GM23338 (cell line): ENCODE measurements at regions not wholly inside any gene's neighbourhood (a gene's known extent, or its start where the extent isn't known, plus 50 kb on each side); places are given as distances from the start of the nearest gene placed in this dataset.

Experiments
- ATAC-seq: fragments of 200-7000 bp; cut with Tn5 transposase; 3 replicates; pipeline ENCODE4 v1.9.1; 2020
- DNase-seq: peaks from one replicate; pipeline ENCODE4 v3.0.0-alpha.2; 2015; ENCODE audit warnings: low spot score
- H2AFZ ChIP-seq: fragments of 200-600 bp; sonication (generic); 2 replicates; pipeline ENCODE4 v1.8.0; 2016; ENCODE audit warnings: antibody characterized with exemption, mild to moderate bottlenecking, moderate library complexity
- H3F3A ChIP-seq: fragments of 200-600 bp; sonication (generic); replicated peaks from 2 replicates; pipeline ENCODE4 v1.8.0; 2017; ENCODE audit warnings: antibody characterized with exemption, mixed run types, low read depth
- H3K27ac ChIP-seq: fragments of 200-600 bp; sonication (generic); 2 replicates; pipeline ENCODE4 v1.6.1; 2016; ENCODE audit warnings: low read depth
- H3K27me3 ChIP-seq: fragments of 200-600 bp; sonication (generic); 2 replicates; pipeline ENCODE4 v1.8.0; 2016; ENCODE audit warnings: mild to moderate bottlenecking, mixed run types, moderate library complexity; ENCODE audit not compliant: insufficient read depth
- H3K36me3 ChIP-seq: fragments of 200-600 bp; sonication (generic); 2 replicates; pipeline ENCODE4 v1.8.0; 2016; ENCODE audit warnings: mild to moderate bottlenecking; ENCODE audit not compliant: insufficient read depth
- H3K4me1 ChIP-seq: fragments of 200-600 bp; sonication (generic); 2 replicates; pipeline ENCODE4 v1.8.0; 2016; ENCODE audit warnings: mild to moderate bottlenecking, moderate library complexity; ENCODE audit not compliant: insufficient read depth
- H3K4me2 ChIP-seq: fragments of 200-600 bp; sonication (generic); 2 replicates; pipeline ENCODE4 v1.7.1; 2017; ENCODE audit warnings: mixed run types
- H3K4me3 ChIP-seq: fragments of 200-600 bp; sonication (generic); 2 replicates; pipeline ENCODE4 v1.6.1; 2016; ENCODE audit warnings: mixed run types
- H3K79me2 ChIP-seq: fragments of 200-600 bp; sonication (generic); replicated peaks from 2 replicates; pipeline ENCODE4 v1.8.0; 2017; ENCODE audit warnings: mild to moderate bottlenecking; ENCODE audit not compliant: insufficient read depth
- H3K9me2 ChIP-seq: fragments of 200-600 bp; sonication (generic); 2 replicates; pipeline ENCODE4 v1.8.0; 2017; ENCODE audit not compliant: insufficient read depth
- H4K20me1 ChIP-seq: fragments of 200-600 bp; sonication (generic); replicated peaks from 2 replicates; pipeline ENCODE4 v1.8.0; 2017; ENCODE audit warnings: mild to moderate bottlenecking; ENCODE audit not compliant: insufficient read depth
- H3K27ac Mint-ChIP-seq: 2 replicates; pipeline ENCODE4 v1.8.0; 2020; ENCODE audit warnings: inconsistent platforms, mild to moderate bottlenecking, moderate library complexity, mixed read lengths
- H3K27me3 Mint-ChIP-seq: 3 replicates; pipeline ENCODE4 v1.8.0; 2022; ENCODE audit warnings: low read depth, mild to moderate bottlenecking, moderate library complexity, mixed read lengths, inconsistent platforms; ENCODE audit not compliant: insufficient read depth, poor library complexity
- H3K36me3 Mint-ChIP-seq: 3 replicates; pipeline ENCODE4 v1.8.0; 2021; ENCODE audit warnings: low read depth, mild to moderate bottlenecking, inconsistent platforms, moderate library complexity, mixed read lengths
- H3K4me1 Mint-ChIP-seq: 3 replicates; pipeline ENCODE4 v1.8.0; 2020; ENCODE audit warnings: mild to moderate bottlenecking, inconsistent platforms, mixed read lengths
- H3K4me3 Mint-ChIP-seq: 3 replicates; pipeline ENCODE4 v1.8.0; 2021; ENCODE audit warnings: moderate library complexity, mild to moderate bottlenecking, inconsistent platforms, mixed read lengths
- H3K9me3 Mint-ChIP-seq: 3 replicates; pipeline ENCODE4 v1.8.0; 2020; ENCODE audit warnings: moderate library complexity, mild to moderate bottlenecking, inconsistent platforms, mixed read lengths
- CREB1 ChIP-seq: fragments of 250-450 bp; sonication (Bioruptor Pico); IDR thresholded peaks from 2 replicates; pipeline ENCODE4 v1.5.0; 2020; ENCODE audit warnings: low read depth, mild to moderate bottlenecking, moderate library complexity
- EZH2phosphoT487 ChIP-seq: fragments of 200-600 bp; sonication (generic); IDR thresholded peaks from one replicate; pipeline ENCODE4 v1.8.1; 2018; ENCODE audit warnings: antibody characterized with exemption; ENCODE audit not compliant: unreplicated experiment
- JUNB ChIP-seq: IDR thresholded peaks from one replicate; pipeline ENCODE4 v1.6.1; 2016; ENCODE audit warnings: antibody characterized with exemption; ENCODE audit not compliant: unreplicated experiment
- POLR2AphosphoS5 ChIP-seq: IDR thresholded peaks from 2 replicates; pipeline ENCODE4 v1.6.1; 2016; ENCODE audit warnings: antibody characterized with exemption, low read depth
- REST ChIP-seq: IDR thresholded peaks from one replicate; pipeline ENCODE4 v1.6.1; 2018; ENCODE audit warnings: antibody characterized with exemption; ENCODE audit not compliant: unreplicated experiment
- ZNF114 ChIP-seq: fragments of 250-450 bp; sonication (Bioruptor Pico); IDR thresholded peaks from 2 replicates; pipeline ENCODE4 v1.5.0; 2020; ENCODE audit warnings: mild to moderate bottlenecking, moderate library complexity
- ZNF331 ChIP-seq: fragments of 250-450 bp; sonication (Bioruptor Pico); IDR thresholded peaks from 2 replicates; pipeline ENCODE4 v1.5.0; 2020; ENCODE audit warnings: low read depth, mild to moderate bottlenecking, moderate library complexity
- ZNF462 ChIP-seq: fragments of 250-450 bp; sonication (Bioruptor Pico); IDR thresholded peaks from 2 replicates; pipeline ENCODE4 v1.5.0; 2020; ENCODE audit warnings: mild to moderate bottlenecking, moderate library complexity
- TF ChIP-seq, protein P1 (sequence below), 2 experiments: fragments of 200-600 bp in 1 of 2; sonication (generic) in 1 of 2; conservative IDR thresholded peaks; 2 replicates each; pipeline versions ENCODE4 v1.5.1 to v1.6.1; 2016 to 2017; ENCODE audit warnings: antibody characterized with exemption in 2 of 2, low read depth in 2 of 2, mild to moderate bottlenecking in 2 of 2, moderate library complexity in 1 of 2

GRCh38 chr16:17804857-17805256 lies 334.1 kb upstream of the XYLT1 start:
- H3K4me3 ChIP-seq: no peak overlapping the region
- H3F3A ChIP-seq: no peaks in the 10 kb centered on the region
- H3K9me2 ChIP-seq: peaks cover 13% of the 10 kb centered on the region; the same call in 1 of the 2 replicates
- H4K20me1 ChIP-seq: no peaks in the 10 kb centered on the region
- H3K4me1 Mint-ChIP-seq: peaks cover 5% of the 10 kb centered on the region; the same call in 2 of the 3 replicates
- no peaks in the 10 kb centered on the region for H3K79me2 ChIP-seq
- no peak overlapping the region for H3K27ac ChIP-seq
- TF ChIP-seq CREB1 (CRISPR knock-in tag): no peak
- H3K36me3 ChIP-seq: no peaks in the 10 kb centered on the region
- peak overlapping the region; percentile 24; the same call in 1 of the 2 replicates for H2AFZ ChIP-seq
- no peak overlapping the region for H3K4me2 ChIP-seq
- no peak overlapping the region for H3K27ac Mint-ChIP-seq
- H3K27me3 Mint-ChIP-seq: no peaks in the 10 kb centered on the region
- DNase-seq (peak; percentile 4), ATAC-seq (no peak)
- H3K36me3 Mint-ChIP-seq: no peaks in the 10 kb centered on the region
- no peaks in the 10 kb centered on the region for H3K9me3 Mint-ChIP-seq
- H3K4me3 Mint-ChIP-seq: no peak overlapping the region
- no peaks in the 10 kb centered on the region; the same call in 1 of the 2 replicates for H3K4me1 ChIP-seq
- no peaks in the 10 kb centered on the region for H3K27me3 ChIP-seq

DNA sequence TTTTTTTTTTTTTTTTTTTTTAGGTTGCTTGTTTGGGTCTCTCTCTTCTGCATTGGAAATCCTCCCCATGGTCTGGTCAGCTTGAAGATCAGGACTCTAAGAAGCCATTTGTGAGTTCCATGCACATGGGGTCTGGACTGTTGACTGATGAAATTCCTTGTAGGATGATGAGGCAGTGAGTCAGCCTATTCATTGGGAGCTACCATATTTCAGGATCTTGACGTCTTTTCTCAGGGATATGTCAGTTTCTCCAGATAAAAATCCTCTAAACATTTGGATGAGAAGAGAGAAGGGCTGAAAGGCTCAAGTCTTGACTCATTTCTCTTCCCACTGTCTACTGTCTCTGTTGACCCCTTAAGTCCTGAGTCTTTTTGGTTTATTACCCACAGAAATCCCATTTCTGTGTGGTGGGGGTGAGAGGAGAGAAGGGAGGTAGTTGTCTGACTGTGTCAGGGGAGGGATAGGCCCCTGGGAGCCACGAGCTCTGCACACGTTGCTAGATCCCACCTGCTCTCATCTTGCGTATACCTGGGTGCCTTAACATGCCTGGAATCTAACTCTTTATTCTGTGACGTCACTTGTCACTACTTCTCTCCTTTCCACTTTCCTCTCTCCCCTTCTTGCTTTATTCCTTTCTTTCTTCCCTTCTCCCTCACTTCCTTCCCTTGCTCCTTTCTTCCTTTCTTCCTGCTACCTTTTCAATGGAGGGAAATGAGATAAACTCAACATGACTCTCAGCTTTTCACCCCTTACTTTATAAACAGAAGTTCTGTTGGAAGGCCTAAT lies 333.1 kb upstream of the XYLT1 start:
- peaks cover 3% of the 10 kb centered on the region; the same call in 1 of the 2 replicates for H3K4me1 ChIP-seq
- no peaks in the 10 kb centered on the region for H4K20me1 ChIP-seq
- DNase-seq (no peak), ATAC-seq (no peak)
- H3K4me1 Mint-ChIP-seq: peaks cover 11% of the 10 kb centered on the region
- H3F3A ChIP-seq: no peaks in the 10 kb centered on the region
- H3K79me2 ChIP-seq: no peaks in the 10 kb centered on the region
- no peak overlapping the region for H2AFZ ChIP-seq
- no peaks in the 10 kb centered on the region for H3K27me3 ChIP-seq
- H3K36me3 ChIP-seq: no peaks in the 10 kb centered on the region
- H3K9me3 Mint-ChIP-seq: no peaks in the 10 kb centered on the region
- no peaks in the 10 kb centered on the region for H3K27me3 Mint-ChIP-seq
- H3K27ac Mint-ChIP-seq: no peak overlapping the region
- H3K4me2 ChIP-seq: no peak overlapping the region
- H3K4me3 Mint-ChIP-seq: no peak overlapping the region
- no peak overlapping the region for H3K4me3 ChIP-seq
- H3K27ac ChIP-seq: no peak overlapping the region
- peaks cover 21% of the 10 kb centered on the region; the same call in 1 of the 2 replicates for H3K9me2 ChIP-seq
- no peaks in the 10 kb centered on the region for H3K36me3 Mint-ChIP-seq
- no peak for TF ChIP-seq POLR2AphosphoS5
- no peak for TF ChIP-seq JUNB
- no peak for TF ChIP-seq CREB1 (CRISPR knock-in tag)
- TF ChIP-seq REST: no peak
- TF ChIP-seq ZNF114 (CRISPR knock-in tag): no peak
- TF ChIP-seq, protein P1, sequence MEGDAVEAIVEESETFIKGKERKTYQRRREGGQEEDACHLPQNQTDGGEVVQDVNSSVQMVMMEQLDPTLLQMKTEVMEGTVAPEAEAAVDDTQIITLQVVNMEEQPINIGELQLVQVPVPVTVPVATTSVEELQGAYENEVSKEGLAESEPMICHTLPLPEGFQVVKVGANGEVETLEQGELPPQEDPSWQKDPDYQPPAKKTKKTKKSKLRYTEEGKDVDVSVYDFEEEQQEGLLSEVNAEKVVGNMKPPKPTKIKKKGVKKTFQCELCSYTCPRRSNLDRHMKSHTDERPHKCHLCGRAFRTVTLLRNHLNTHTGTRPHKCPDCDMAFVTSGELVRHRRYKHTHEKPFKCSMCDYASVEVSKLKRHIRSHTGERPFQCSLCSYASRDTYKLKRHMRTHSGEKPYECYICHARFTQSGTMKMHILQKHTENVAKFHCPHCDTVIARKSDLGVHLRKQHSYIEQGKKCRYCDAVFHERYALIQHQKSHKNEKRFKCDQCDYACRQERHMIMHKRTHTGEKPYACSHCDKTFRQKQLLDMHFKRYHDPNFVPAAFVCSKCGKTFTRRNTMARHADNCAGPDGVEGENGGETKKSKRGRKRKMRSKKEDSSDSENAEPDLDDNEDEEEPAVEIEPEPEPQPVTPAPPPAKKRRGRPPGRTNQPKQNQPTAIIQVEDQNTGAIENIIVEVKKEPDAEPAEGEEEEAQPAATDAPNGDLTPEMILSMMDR (conservative IDR thresholded peaks at IDR 0.05; ENCODE audit: low read depth in 2 of 2): no peak
- no peak for TF ChIP-seq ZNF331 (CRISPR knock-in tag)
- TF ChIP-seq EZH2phosphoT487: no peak
- TF ChIP-seq ZNF462 (CRISPR knock-in tag): no peak
